ENCODE measurements at regions not wholly inside any gene's neighbourhood (a gene's known extent, or its start where the extent isn't known, plus 50 kb on each side); places are given as distances from the start of the nearest gene placed in this dataset.

GRCh38 chr5:86557920-86558319, 59.8 kb upstream of the COX7C start:
- TF ChIP-seq POLR2A (IDR thresholded peaks at IDR 0.05) (no peak), POLR2AphosphoS5 (IDR thresholded peaks at IDR 0.05) (no peak)
- TF ChIP-seq, protein P1, sequence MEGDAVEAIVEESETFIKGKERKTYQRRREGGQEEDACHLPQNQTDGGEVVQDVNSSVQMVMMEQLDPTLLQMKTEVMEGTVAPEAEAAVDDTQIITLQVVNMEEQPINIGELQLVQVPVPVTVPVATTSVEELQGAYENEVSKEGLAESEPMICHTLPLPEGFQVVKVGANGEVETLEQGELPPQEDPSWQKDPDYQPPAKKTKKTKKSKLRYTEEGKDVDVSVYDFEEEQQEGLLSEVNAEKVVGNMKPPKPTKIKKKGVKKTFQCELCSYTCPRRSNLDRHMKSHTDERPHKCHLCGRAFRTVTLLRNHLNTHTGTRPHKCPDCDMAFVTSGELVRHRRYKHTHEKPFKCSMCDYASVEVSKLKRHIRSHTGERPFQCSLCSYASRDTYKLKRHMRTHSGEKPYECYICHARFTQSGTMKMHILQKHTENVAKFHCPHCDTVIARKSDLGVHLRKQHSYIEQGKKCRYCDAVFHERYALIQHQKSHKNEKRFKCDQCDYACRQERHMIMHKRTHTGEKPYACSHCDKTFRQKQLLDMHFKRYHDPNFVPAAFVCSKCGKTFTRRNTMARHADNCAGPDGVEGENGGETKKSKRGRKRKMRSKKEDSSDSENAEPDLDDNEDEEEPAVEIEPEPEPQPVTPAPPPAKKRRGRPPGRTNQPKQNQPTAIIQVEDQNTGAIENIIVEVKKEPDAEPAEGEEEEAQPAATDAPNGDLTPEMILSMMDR (IDR thresholded peaks at IDR 0.05) = no peak

Data from upper lobe of left lung (tissue), 4 donors.